Esophagus muscularis mucosa (tissue), 2 donors: ENCODE measurements at regions not wholly inside any gene's neighbourhood (a gene's known extent, or its start where the extent isn't known, plus 50 kb on each side); places are given as distances from the start of the nearest gene placed in this dataset.
"Not testable (repeated sequence)": the region's sequence is repeated elsewhere in the genome, so short reads cannot be mapped to it uniquely, and the experiment has no call there.

Experiments
- EP300 ChIP-seq: sonication (generic); formaldehyde crosslinking; IDR thresholded peaks from one replicate; pipeline ENCODE4 v1.6.1; 2017; ENCODE audit warnings: antibody characterized with exemption
- POLR2A ChIP-seq: fragments of 450-650 bp; IDR thresholded peaks from one replicate; pipeline ENCODE4 v1.6.1; 2017; ENCODE audit warnings: antibody characterized with exemption, moderate library complexity, mild to moderate bottlenecking, low read depth

GRCh38 chr1:144045751-144046546 is 74.2 kb upstream of the FAM72C start:
- not testable (repeated sequence) for TF ChIP-seq EP300, POLR2A
